KBM-7 (cell line): ENCODE measurements at regions not wholly inside any gene's neighbourhood (a gene's known extent, or its start where the extent isn't known, plus 50 kb on each side); places are given as distances from the start of the nearest gene placed in this dataset.
"Not testable (repeated sequence)": the region's sequence is repeated elsewhere in the genome, so short reads cannot be mapped to it uniquely, and the experiment has no call there.

ENCODE experiments used
- DNase-seq: peaks from one replicate; pipeline ENCODE4 v3.0.0-alpha.2; 2015
- in situ Hi-C: fragments of 300-500 bp; cut with MboI; formaldehyde crosslinking; loops from 2 replicates; pipeline ENCODE4 v1.14.3; 2020; ENCODE audit warnings: low sequenced_read_pairs, low pct_unique_long_range_greater_than_20kb, mixed read lengths

DNA sequence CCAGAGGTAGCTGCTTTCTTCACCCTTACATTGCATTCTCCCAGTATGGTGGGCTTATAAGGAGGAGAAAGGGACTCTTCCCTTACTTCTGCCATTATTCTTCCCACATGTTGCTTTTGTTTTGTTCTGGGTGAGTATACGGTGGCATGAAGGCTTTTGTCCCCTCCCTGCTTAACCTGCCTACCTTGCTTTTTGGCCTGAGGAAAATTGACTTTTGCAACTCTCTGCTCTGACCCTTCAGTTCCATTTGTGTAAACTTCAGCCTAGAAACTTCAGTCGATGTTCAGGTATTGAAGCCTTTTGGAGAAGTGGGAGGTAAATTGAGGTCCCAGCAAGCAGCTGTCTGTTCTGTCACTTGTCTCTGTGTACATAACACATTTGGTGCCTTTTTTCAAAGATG is 110.2 kb downstream of the PCSK1 start:
- in situ Hi-C loops, result no loop called here
- DNase-seq, result no peak

DNA sequence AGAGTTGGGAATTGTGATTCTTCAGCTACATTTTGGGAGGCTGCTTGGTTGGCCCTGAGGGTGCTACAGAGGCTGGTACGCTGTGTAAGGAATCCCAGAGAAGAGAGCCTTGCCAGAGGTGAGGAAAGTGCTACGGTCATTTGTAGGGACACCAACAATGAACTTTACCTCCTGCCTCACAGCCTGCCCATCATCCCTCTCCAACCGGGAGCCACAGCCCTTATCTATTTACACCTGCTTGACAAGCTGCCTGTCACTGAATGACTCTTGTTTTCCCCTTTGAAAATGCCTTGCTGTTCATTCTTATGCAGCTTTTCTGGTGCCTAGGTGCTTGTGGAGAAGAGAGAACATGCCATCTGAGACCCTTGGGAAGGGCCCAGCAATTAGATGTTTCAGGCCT is 110.8 kb downstream of the PCSK1 start:
- no peak for DNase-seq
- in situ Hi-C loops, result no loop called here

DNA sequence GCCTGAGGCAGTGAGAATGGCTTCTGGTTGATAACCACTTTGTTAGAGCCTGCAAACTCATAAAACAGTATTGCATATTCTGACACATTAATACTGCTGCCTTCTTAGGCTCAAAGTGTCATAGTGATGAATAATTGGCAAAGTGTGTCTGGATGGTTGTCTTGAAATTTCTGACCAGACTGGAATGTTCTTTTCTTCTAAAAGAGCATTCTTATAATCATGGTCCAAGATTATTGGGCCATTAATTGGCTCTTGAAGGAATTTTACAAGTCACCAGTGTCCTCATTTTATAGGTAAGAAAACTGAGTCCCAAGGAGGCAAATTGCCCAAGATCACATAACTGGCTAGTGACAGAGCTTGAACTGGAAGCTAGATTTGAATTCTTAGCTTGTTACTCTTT is 111.7 kb downstream of the PCSK1 start:
- DNase-seq, result no peak

DNA sequence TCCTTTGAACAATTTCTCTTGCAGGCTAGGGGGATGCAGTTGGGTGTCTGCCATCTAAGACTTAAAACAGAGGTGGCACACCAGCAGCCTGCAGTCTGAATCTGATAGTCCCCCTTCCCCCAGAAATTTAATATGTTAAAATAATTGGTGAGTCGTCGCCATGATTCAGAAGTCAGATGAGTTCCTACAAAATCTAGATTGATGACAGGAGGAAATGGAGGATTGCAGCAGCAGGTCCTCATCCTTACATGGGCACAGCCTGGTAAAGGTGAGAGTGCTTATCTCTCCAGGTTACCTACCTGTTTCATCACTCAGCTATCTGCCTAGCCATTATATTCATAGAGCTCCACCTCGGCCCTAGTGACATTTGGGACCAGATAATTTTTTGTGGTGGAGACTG is 112.3 kb downstream of the PCSK1 start:
- DNase-seq, result no peak
- in situ Hi-C loops, result no loop called here

More for the DNA sequence above, 111.7 kb downstream of the PCSK1 start:
- in situ Hi-C loops, result no loop called here

DNA sequence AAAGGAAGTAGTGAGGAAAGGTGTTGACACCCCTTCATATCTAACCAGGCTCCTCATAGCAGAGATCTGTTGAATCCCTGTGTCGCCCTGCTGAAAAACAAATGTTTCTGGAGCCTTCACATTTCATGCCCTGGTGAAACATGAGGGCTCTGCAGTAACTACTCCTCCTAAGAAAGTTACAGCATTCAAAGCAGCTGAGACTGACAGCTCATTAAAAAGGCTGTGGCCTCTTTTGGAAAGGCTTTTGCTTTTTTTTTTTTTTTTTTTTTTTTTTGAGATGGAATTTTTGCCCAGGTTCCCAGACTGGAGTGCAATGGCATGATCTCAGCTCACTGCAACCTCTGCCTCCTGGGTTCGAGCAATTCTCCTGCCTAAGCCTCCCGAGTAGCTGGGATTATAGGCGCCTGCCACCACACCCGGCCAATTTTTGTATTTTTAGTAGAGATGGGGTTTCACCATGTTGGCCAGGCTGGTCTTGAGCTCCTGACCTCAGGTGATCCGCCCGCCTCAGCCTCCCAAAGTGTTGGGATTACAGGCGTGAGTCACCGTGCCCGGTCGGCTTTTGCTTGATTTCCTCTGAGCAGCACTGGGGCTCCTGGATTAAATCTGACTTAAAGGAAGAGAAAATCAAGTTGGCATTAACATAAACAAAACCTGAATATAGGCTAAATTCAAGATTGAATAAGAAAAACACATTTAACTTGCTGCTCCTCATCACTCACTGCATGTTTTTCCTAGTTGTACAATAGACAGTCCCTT is 112.9 kb downstream of the PCSK1 start:
- DNase-seq, in situ Hi-C loops: not testable (repeated sequence)

DNA sequence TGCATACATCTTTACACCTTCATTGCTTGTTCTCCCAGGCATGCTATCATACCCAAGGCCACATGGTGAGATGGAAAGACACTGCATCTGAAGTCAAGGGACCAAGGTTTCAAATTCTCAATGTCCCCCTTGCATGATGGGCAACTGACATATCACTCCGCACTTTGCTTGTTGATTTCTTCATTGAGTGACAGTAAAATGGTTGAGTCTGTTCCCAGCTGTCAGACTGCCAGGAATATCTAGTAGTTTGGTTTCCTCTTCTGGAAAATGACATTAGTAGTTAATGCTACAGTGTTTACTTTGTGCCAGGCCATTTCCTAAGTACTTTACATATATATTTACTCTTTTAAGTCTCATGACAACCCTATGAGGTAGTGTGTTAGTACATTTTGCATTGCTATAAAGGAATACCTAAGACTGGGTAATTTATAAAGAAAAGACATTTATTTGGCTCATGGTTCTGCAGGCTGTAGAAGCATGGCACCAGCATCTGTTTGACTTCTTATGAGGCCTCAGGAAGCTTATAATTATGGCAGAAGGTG is 114.4 kb downstream of the PCSK1 start:
- in situ Hi-C loops, result no loop called here
- no peak for DNase-seq

DNA sequence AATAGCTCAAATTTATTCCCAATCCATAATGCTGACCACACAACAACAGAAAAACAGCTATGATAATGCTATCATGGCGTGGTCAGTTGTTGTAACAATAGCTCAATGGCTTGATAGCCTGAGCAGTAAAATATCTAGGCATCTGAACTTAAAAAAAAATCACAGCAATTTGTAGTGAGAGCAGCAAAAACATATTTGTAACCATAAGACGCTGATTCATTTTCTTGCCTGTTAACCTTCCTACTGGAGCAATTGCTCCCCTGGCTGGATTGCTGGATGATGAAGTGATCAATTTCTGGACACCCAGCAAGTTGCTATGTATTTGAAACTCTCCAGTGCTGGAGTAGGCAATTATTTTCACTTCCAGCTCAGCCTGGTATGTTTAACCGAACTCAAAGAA is 115.1 kb downstream of the PCSK1 start:
- DNase-seq, result no peak
- in situ Hi-C loops, result no loop called here

DNA sequence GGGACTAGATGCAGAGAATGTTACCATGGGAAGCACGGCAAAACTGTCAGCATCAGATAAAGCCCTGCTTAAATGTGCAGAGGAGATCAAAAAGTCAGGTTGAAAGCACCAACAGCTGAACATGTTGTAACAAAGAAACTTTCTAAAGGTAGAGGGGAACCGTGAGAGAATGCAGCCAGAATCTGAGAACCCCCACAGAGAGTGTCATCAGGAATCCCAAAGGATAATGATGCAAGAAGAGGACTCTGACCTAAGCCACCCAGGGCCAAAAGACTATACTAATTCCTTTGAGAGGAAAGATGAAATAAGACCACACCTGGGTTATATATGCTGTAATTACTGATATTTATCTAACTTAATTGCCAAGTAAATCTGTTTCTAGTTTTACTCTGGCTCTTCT is 116.6 kb downstream of the PCSK1 start:
- DNase-seq, result no peak
- in situ Hi-C loops, result no loop called here

DNA sequence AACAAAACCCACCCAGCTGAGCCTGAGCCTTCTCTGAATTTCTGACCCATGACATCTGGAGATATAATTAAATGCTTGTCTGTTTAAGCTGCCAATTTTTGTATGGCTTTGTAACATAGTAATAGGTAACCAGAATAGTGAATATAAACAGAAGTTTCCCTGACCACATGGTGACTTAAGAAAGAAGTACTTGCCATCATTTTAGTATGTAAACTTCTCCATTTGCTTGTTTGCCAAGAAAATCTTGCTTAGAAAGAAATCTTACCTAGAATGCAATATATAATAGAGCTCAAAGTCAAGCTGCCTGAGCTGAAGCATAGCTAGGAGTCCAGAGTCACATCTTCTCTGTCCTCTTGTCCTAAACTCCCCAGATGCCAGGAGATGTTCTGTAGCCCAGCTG is 117.0 kb downstream of the PCSK1 start:
- in situ Hi-C loops, result no loop called here
- no peak for DNase-seq

DNA sequence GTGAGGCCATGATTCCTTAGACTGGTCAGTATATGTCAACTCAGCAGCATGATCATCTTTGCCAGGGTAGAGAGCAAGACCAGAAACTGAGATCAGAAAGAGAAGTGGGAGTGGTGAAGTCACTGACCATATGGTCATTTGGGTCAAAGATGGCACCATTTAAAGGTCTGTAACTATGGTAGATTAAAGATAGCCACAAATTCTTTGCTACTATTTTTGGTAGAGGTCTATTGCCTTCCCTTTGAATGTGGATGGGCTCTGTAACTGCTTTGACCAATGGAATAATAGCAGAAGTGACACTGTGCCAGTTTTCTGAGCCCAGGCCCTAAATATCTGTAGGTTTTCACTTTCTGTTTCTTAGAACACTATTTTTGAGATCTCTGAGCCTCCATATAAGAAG is 117.6 kb downstream of the PCSK1 start:
- in situ Hi-C loops, result no loop called here
- no peak for DNase-seq

DNA sequence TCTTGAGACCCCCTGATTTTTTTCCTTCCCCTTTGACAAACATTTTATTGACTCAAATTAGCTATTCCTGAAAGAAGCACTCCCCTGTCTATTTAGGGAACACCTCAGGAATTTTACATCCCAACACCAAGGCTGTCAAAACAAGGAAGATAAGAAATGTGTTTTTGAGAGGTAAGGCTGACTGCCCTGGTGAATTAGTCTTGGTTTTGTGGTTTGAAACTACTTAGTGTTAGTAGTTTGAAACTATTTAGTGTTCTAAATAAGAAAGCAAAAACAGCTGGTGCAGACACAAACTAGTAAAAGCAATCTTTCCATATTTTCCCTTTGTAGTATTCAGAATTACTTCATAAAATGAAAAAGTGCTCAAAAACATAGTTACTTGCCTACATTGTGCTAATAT is 120.7 kb downstream of the PCSK1 start:
- in situ Hi-C loops, result no loop called here
- no peak for DNase-seq

DNA sequence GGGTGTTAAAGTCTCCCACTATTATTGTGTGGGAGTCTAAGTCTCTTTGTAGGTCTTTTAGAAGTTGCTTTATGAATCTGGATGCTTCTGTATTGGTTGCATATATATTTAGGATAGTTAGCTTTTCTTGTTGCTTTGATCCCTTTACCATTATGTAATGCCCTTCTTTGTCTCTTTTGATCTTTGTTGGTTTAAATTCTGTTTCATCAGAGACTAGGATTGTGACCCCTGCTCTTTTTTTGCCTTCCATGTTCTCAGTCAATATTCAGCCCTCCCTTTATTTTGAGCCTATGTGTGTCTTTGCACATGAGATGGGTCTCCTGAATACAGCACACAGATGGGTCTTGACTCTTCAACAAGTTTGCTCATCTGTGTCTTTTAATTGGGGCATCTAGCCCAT is 126.0 kb downstream of the PCSK1 start:
- in situ Hi-C loops, DNase-seq: not testable (repeated sequence)

DNA sequence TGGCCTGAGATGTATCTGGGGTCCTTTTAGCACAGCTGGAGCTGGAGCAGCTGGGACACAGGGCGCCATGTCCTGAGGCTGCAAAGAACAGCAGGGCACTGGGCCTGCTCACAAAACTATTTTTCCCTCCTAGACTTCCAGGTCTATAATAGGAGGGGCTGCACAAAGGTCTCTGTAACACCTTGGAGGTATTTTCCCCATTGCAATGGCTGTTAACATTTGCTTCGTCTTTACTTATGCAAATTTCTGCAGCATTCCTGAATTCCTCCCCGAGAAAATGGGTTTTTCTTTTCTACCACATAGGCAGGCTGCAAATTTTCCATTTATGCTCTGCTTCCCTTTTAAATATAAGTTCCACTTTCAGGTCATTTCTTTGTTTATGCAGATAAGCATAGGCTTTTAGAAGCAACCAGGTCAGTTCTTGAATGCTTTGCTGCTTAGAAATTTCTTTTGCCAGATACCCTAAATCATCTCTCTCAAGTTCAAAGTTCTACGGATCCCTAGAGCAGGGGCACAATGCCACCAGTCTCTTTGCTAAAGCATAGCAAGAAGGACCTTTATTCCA is 130.8 kb downstream of the PCSK1 start:
- in situ Hi-C loops, result no loop called here
- DNase-seq, result no peak

DNA sequence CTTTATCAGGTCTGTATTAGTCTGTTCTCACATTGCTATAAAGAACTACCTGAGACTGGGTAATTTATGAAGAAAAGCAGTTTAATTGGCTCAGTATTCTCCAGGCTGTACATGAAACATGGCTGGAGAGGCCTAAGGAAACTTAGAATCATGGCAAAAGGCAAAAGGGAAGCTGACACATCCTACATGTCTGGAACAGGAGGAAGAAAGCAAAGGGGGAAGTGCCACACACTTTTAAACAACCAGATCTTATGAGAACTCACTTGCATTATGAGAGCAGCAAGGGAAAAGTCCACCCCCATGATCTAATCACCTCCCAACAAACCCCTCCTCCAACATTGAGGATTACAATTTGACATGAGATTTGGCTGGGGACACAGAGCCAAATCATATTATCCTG is 132.1 kb downstream of the PCSK1 start:
- peak; percentile 1 for DNase-seq
- in situ Hi-C loops, result no loop called here

DNA sequence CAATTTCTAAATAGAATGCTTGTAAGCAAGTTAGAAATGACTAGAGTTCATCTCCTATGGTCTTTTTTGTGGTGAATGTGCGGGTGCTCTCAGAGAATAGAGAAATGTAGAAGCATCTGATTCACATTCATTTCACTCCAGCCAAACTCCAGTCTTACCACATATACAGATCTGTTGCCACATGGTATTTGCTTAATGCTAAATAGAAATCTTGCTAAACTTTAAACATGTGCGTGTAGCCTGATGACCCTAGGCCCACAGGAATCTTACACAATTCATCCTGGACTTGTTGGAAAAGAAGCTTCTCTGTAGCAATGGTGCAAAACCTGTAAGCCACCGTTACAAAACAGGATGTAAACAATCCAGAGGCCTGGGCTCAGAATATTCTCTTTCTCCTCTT is 135.2 kb downstream of the PCSK1 start:
- DNase-seq, result no peak
- in situ Hi-C loops, result no loop called here

DNA sequence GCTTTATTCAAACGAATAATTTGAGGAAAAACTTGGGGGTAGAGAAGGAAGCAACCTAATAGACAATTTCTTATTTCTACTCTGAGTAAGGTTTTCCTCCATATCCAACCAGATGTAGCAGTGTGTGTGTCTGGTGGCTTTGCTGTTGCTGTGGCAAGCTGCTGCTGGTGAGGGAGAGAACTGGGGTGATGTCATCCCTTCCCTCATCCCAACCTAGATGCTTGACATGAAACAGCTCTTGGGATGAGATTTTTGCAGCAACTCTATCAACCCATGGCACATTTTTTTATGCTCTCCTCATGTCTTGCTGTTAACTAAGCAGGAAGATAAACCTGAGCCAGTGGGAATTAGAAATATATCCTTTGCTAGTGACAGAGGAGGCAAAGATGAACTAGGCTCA is 135.8 kb downstream of the PCSK1 start:
- DNase-seq, result no peak
- in situ Hi-C loops, result no loop called here

DNA sequence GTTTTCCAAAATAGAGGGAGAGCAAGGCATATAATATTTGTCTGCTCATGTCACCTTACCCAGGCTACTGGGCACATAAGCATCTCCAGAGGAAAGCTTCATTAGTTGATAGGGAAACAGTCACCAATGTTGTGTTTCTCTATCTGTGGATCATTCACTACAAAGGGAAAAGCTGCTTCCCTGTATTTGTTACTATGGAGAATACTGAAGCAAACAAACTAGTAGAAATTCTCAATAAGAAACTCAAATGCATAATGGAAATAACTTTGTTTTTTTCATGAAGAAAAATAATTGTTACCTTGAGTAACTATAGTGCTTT is 138.2 kb downstream of the PCSK1 start:
- in situ Hi-C loops, result no loop called here

DNA sequence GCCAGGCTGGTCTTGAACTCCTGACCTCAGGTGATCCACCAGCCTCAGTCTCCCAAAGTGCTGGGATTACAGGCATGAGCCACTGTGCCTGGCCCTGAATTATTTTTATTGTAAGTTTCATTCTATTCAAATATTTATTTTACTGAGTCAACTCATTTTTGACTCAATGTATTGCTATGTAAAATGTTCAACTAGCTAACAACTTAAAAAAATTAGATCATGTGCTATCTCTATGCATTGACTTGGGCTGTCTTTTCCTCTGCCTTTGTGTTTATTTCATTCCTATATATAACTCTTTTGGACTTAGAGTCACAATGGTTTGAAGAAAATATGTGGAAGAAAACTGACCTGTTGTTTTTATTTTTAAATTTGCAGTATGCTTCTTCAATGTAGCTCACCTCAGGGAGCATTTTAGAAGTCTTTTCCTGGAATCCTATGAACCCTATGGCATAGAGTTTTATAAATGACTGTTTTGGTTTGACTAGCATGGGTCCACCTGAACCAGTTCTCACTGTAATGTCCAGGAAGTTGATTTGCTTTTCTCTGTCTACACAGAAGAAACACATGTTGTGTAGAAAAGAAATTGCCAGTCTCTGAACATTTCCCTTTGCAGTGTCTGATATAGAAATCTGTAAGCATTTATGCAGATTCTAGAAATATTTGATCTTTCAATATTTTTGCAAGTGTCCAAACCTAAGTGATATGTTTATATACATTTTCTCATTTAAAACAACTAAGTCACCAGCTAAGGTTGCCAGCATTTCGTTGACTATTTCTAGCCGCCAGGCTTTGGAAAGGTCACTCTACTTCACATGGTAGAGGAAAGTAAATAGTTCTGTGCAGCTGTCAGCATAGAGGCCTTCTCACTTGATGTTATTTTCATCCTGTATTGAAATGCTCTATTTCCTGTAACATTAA is 138.8 kb downstream of the PCSK1 start:
- in situ Hi-C loops, result no loop called here
- DNase-seq, result no peak

More for the DNA sequence above, 138.2 kb downstream of the PCSK1 start:
- DNase-seq, result no peak

DNA sequence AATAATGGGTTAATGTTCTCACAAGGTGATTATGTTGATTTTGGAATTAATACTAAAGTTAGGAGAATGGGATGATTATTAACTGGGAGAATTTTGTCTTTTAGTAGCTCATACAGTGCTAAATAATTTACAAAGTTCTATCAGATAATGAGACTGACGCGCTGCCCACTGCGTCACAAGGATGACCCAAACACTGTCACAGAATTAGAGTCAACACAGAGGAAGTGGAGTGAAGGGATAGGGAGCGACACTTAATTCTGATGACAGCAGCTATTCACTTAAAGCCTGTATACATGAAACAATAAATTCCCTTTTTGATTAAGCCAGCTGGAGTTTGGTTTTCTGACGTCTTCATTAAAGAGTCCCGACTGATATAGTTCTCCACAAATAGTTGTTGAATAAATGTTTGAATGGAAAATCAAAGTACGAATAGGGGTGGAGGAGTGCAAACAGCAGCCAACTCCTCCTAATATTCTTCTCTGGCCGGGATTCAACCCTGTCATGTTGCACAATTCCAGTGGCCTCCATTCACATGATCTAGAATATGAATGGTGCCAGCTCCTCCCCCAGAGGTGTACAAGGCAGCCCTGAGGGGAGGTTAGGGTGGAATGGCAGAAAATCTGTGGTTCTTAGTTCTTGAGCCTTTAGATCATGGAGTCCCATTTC is 140.3 kb downstream of the PCSK1 start:
- no peak for DNase-seq
- in situ Hi-C loops, result no loop called here

DNA sequence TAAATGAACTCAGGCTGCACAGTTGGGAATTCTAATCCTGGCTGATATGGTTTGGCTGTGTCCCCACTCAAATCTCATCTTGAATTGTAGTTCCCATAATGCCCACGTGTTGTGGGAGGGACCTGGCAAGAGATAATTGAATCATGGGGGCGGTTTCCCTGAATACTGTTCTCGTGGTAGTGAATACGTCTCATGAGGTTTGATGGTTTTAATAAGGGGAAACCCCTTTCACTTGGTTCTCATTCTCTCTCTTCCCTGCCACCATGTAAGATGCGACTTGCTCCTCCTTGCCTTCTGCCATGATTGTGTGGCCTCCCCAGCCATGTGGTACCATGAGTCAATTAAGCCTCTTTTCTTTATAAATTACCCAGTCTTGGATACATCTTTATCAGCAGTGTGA is 143.8 kb downstream of the PCSK1 start:
- DNase-seq, in situ Hi-C loops: not testable (repeated sequence)
